B cell (primary cell): ENCODE measurements at regions not wholly inside any gene's neighbourhood (a gene's known extent, or its start where the extent isn't known, plus 50 kb on each side); places are given as distances from the start of the nearest gene placed in this dataset.

Experiments used
- CTCF ChIP-seq: fragments of 200-600 bp; IDR thresholded peaks from one replicate; pipeline ENCODE4 v1.8.0; 2022; ENCODE audit warnings: antibody characterized with exemption, mild to moderate bottlenecking
- EZH2 ChIP-seq: IDR thresholded peaks from 2 replicates; pipeline ENCODE4 v1.6.1; 2012; ENCODE audit warnings: borderline replicate concordance, low read depth, mild to moderate bottlenecking, moderate library complexity, low read length; ENCODE audit not compliant: insufficient read depth, poor library complexity, severe bottlenecking

GRCh38 chr5:56757077-56757476, 58.3 kb upstream of the MAP3K1 start:
- TF ChIP-seq CTCF (no peak), EZH2 (no peak)
